Uterus (tissue), 2 donors: ENCODE measurements at regions not wholly inside any gene's neighbourhood (a gene's known extent, or its start where the extent isn't known, plus 50 kb on each side); places are given as distances from the start of the nearest gene placed in this dataset.

Source experiments
- POLR2A ChIP-seq, 2 donors: fragments of 450-650 bp; IDR thresholded peaks; one replicate each; pipeline ENCODE4 v1.6.1; 2016; ENCODE audit warnings: antibody characterized with exemption in 2 of 2, mild to moderate bottlenecking in 1 of 2, moderate library complexity in 1 of 2
- TF ChIP-seq, protein P1 (sequence below), 4 experiments: fragments of 200-600 bp in 2 of 4; fragments of 450-650 bp in 2 of 4; sonication (generic) in 2 of 4; IDR thresholded peaks; one replicate each; pipeline ENCODE4 v1.5.1; 2016 to 2019; ENCODE audit warnings: antibody characterized with exemption in 4 of 4, mild to moderate bottlenecking in 2 of 4, moderate library complexity in 1 of 4

DNA sequence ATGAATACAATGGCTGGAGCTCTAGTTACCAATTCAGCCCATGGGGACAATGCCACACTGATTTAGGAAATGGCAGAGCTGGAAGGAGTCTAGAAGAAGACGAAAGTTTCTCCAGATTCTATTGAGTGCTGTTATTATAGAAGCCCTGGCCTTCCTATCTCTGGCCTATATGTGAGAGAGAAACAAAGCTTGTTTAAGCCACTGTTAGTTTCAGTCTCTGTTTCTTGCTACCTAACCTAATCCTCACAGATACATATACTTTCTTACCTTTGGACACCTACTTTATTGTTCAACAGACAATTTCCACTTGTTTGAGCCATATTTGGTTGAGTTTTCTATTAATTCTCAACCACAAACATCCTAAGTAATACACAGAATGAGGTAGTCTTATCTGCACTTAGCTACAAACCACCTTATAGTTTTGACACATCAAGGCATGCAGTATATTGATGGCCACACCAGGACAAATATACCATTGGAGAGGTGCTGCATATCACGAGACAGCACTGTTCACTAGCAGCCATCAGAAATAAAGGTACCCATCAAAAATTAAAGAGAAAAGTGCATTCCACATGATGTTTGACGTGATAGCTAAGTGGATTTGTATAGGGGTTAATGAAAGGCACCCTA lies 190.2 kb downstream of the SMIM20 start:
- TF ChIP-seq, protein P1, sequence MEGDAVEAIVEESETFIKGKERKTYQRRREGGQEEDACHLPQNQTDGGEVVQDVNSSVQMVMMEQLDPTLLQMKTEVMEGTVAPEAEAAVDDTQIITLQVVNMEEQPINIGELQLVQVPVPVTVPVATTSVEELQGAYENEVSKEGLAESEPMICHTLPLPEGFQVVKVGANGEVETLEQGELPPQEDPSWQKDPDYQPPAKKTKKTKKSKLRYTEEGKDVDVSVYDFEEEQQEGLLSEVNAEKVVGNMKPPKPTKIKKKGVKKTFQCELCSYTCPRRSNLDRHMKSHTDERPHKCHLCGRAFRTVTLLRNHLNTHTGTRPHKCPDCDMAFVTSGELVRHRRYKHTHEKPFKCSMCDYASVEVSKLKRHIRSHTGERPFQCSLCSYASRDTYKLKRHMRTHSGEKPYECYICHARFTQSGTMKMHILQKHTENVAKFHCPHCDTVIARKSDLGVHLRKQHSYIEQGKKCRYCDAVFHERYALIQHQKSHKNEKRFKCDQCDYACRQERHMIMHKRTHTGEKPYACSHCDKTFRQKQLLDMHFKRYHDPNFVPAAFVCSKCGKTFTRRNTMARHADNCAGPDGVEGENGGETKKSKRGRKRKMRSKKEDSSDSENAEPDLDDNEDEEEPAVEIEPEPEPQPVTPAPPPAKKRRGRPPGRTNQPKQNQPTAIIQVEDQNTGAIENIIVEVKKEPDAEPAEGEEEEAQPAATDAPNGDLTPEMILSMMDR (IDR thresholded peaks at IDR 0.05), result no peak
- no peak for TF ChIP-seq POLR2A (IDR thresholded peaks at IDR 0.05)
